HG03342 (cell line): ENCODE measurements at regions not wholly inside any gene's neighbourhood (a gene's known extent, or its start where the extent isn't known, plus 50 kb on each side); places are given as distances from the start of the nearest gene placed in this dataset.
"Not testable (repeated sequence)": the region's sequence is repeated elsewhere in the genome, so short reads cannot be mapped to it uniquely, and the experiment has no call there.

Source experiments
- ATAC-seq: cut with Tn5 transposase; IDR thresholded peaks from one replicate; pipeline ENCODE4 v1.9.1; 2021; ENCODE audit warnings: mild to moderate bottlenecking, moderate library complexity; ENCODE audit not compliant: unreplicated experiment

- no peak for ATAC-seq
Observed at GRCh38 chr6:167227984-167228383, 63.1 kb upstream of the UNC93A start.

DNA sequence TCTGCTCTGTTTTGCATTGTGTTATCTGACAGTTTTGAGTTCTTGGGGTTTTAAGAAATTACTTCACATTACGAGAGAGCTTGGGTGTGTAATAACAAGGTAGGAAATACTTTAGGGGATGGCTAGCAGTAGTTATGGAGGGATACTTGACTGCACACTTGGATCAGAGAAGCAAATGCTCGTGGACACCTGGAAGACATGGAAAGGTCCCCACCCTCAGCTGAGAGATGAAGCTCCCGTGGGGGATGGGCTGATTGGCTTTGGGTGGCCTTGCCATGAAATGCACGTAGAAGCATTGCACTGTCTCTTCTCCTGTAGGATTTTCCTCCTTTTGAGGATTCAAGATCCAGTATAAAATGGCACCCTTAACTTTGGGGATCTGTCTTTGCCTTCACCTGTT lies 61.5 kb upstream of the UNC93A start:
- ATAC-seq: no peak

DNA sequence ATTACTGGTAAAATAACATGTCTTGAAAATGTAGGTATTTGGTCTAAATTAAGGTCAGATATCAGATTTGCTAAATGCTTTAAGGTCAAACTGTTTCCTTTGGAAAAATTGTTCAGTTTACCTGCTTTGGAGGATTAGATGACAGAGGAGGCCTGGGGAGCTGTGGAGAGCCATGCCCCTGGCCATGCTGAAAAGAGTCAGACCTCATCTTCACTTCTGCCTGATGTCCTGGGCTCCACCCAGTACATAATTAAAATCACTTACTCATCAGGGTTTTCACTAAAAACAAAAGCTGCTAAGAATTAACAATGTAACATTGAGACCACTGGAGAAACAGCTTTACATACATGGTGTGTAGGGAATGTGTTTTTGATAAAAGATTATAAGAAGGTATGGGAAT lies 60.8 kb upstream of the UNC93A start:
- no peak for ATAC-seq

- ATAC-seq: no peak
Observed at GRCh38 chr6:167232356-167232755, 58.8 kb upstream of the UNC93A start.

- no peak for ATAC-seq
Observed at GRCh38 chr6:167233490-167233889, 57.6 kb upstream of the UNC93A start.

- not testable (repeated sequence) for ATAC-seq
Observed at GRCh38 chr6:167234576-167234975, 56.5 kb upstream of the UNC93A start.

- ATAC-seq: no peak
Observed at GRCh38 chr6:167235005-167235404, 56.1 kb upstream of the UNC93A start.

- ATAC-seq: no peak
Observed at GRCh38 chr6:167235421-167236238, 55.5 kb upstream of the UNC93A start.

GRCh38 chr6:167236239-167236571 lies 54.9 kb upstream of the UNC93A start:
- no peak for ATAC-seq

DNA sequence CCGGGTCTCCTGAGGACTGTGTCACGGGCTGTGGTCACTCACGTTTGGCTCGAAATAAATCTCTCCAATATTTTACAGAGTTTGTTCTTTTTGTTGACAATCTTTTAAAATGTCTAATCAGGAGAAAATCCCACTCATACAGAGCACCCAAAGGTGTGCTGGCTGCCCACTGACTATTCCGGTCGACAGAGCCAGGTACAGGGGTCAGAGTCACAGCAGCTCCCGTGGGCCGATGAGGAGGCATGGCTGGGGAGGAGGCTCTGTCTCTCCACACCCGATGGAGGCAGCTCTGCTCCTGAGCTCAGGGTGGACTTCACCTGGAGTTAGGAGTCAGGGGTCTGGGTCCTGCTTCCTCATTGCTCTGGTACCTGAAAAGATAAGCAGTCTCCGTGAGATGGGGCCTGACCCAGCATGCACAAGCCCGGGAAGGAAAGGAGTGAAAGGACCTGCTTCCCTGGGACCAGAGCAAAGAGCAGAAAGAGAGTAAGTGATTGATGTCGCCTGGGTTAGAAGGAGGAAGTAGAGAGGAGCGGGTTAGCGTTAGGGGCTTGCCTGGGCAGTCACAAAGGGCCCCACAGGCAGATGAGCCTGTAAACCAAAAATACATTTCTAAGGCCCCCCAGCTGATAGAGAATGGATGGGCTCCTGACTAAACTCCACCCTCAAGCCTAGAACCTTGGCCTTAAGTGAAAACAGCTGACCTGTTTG lies 53.5 kb upstream of the UNC93A start:
- ATAC-seq: no peak

DNA sequence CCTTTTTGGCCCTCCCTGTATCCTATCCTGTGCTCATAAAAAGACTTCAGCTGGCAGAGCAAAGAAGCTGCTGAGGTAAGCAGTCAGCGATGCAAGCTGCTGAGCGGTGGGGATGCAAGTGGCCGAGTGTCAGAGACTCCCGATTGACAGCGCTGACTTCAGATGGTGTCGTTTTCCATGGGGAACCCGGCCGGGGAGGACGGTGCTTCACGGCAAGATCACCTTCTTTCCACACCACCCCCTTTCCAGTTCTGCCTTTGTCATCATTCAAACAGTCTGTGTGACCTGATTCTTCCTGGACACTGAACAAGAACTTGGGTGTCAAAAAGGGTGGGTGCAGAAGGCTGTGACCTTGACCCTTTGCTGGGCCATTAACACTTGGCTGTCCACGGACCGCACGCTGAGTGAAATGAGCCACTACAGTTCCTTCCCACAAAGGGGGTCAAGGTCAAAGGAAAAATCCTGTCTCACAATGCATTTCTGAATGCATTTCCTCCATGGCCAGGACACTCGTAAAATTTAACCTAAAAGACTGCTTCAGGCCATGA lies 52.9 kb upstream of the UNC93A start:
- ATAC-seq: no peak

DNA sequence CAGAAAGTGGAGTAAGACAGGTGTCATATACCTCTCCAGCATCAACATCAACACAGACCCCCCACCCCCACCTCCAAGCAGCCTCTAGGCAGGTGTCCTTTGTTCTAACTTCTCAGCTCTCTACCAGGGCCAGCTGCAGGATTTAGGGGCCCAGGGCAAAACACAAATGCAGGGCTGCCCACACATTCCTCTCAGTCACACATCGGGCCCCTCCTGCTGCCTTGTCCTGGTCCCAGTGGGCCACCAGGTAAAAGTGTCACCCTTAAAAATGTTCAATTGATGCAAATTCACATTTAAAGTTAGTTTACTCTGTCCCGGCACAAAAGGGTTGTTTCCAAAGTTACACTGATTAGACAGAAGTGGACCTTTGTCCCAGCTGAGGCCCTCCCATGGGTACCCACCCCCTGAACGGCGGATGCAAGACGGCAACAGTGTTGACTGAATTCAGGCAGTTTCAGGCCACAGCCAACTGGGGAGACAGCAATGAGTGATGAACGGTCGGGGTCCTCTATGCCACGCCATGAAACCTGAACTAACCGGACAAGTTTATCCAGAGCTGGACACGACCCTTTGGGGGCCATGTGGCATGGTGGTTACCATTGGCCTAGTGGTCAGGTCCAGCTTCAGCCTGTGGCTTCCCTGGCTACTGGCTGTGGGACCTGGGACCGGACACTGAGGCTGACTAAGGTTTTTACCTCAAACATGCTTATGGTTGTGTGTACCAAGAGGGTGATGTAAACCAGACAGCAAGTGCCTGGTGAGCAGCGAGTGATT lies 52.2 kb upstream of the UNC93A start:
- ATAC-seq: no peak

DNA sequence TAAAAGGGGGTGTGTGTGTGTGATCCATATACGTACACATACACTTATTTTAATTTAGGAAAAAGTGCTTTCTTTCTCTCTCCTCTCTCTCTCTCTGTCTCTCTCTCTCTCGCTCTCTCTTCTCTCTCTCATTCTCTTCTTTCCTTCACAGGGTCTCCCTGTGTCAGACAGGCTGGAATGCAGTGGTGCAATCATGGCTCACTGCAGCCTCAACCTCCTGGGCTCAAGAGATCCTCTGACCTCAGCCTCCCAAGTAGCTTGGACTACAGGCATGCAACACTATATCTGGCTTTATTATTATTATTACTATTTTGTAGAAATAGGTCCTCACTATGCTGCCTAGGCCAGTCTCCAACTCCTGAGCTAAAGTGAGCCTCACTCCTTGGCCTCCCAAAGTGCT lies 51.6 kb upstream of the UNC93A start:
- ATAC-seq: not testable (repeated sequence)

DNA sequence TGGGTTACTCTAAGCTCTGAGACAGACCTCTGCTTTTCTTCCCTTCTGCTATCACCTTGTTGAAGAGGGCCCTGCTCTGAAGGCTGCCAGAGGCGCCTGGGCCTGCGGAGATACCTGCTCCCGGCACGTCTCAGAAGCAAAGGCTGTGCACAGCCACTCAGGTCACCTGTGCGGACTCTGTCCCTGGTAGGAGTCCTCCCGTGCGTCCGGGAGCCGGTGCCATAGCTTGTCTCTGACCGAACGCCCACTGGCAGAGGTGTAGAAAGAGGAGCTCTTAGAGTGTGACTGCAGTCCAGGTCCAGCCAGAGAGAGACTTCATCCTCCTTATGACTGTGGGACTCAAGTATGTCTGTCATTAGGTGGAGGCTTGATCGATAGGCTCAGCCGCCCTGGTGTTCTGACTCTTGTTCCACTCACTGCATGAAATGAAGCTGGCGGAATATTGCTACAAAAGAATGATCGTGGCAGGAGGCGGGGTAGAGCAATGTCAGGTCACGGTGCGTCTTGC lies 51.0 kb upstream of the UNC93A start:
- no peak for ATAC-seq
